Skeletal muscle satellite cell (primary cell): ENCODE measurements at regions not wholly inside any gene's neighbourhood (a gene's known extent, or its start where the extent isn't known, plus 50 kb on each side); places are given as distances from the start of the nearest gene placed in this dataset.
"Not testable (repeated sequence)": the region's sequence is repeated elsewhere in the genome, so short reads cannot be mapped to it uniquely, and the experiment has no call there.

ENCODE experiments used
- H3K27me3 ChIP-seq: 2 replicates; pipeline ENCODE4 v1.7.0; 2013; ENCODE audit warnings: low read length; ENCODE audit not compliant: control insufficient read depth, insufficient read depth
- H3K36me3 ChIP-seq: 2 replicates; pipeline ENCODE4 v1.7.0; 2013; ENCODE audit warnings: mild to moderate bottlenecking, control low read depth, low read length; ENCODE audit not compliant: insufficient read depth
- H3K4me1 ChIP-seq: 2 replicates; pipeline ENCODE4 v1.7.0; 2013; ENCODE audit warnings: low read length; ENCODE audit not compliant: control insufficient read depth, insufficient read depth
- H3K4me2 ChIP-seq: 2 replicates; pipeline ENCODE4 v1.7.0; 2013; ENCODE audit warnings: mild to moderate bottlenecking, low read length
- H3K4me3 ChIP-seq: 2 replicates; pipeline ENCODE4 v1.7.0; 2013; ENCODE audit warnings: low read length
- H3K9ac ChIP-seq: 2 replicates; pipeline ENCODE4 v1.7.0; 2013; ENCODE audit warnings: mild to moderate bottlenecking, low read depth, low read length, moderate library complexity
- H3K9me3 ChIP-seq: replicated peaks from 2 replicates; pipeline ENCODE4 v1.7.0; 2013; ENCODE audit warnings: mild to moderate bottlenecking, control low read depth, low read length

- H3K4me1 ChIP-seq, H3K36me3 ChIP-seq, H3K4me3 ChIP-seq, H3K4me2 ChIP-seq, H3K9me3 ChIP-seq, H3K9ac ChIP-seq, H3K27me3 ChIP-seq: not testable (repeated sequence)
These were observed 90.8 kb upstream of the EMCN start for GRCh38 chr4:100608651-100609050.

GRCh38 chr4:100605144-100605543, 87.3 kb upstream of the EMCN start:
- Histone ChIP-seq H3K4me3 (no peak overlapping the region), H3K4me1 (no peaks in the 10 kb centered on the region), H3K36me3 (no peaks in the 10 kb centered on the region), H3K4me2 (no peak overlapping the region), H3K9me3 (no peaks in the 10 kb centered on the region), H3K9ac (no peak overlapping the region), H3K27me3 (no peaks in the 10 kb centered on the region)

GRCh38 chr4:100593935-100594334, 76.1 kb upstream of the EMCN start:
- Histone ChIP-seq H3K4me1 (no peaks in the 10 kb centered on the region), H3K4me3 (no peak overlapping the region)

GRCh38 chr4:100591161-100591876, 73.5 kb upstream of the EMCN start:
- Histone ChIP-seq H3K9me3 (no peaks in the 10 kb centered on the region), H3K9ac (no peak overlapping the region), H3K27me3 (no peaks in the 10 kb centered on the region), H3K36me3 (no peaks in the 10 kb centered on the region), H3K4me3 (no peak overlapping the region), H3K4me2 (no peak overlapping the region), H3K4me1 (no peaks in the 10 kb centered on the region)

More at GRCh38 chr4:100593935-100594334, 76.1 kb upstream of the EMCN start:
- Histone ChIP-seq H3K4me2 (no peak overlapping the region), H3K9ac (no peak overlapping the region), H3K27me3 (no peaks in the 10 kb centered on the region), H3K36me3 (no peaks in the 10 kb centered on the region), H3K9me3 (no peaks in the 10 kb centered on the region)

- Histone ChIP-seq H3K4me1 (no peaks in the 10 kb centered on the region), H3K36me3 (no peaks in the 10 kb centered on the region), H3K4me2 (no peak overlapping the region), H3K9me3 (no peaks in the 10 kb centered on the region), H3K4me3 (no peak overlapping the region), H3K9ac (no peak overlapping the region), H3K27me3 (no peaks in the 10 kb centered on the region)
These were observed 72.5 kb upstream of the EMCN start for GRCh38 chr4:100590325-100590724.

GRCh38 chr4:100588076-100588475, 70.3 kb upstream of the EMCN start:
- Histone ChIP-seq H3K9ac (no peak overlapping the region), H3K9me3 (no peaks in the 10 kb centered on the region), H3K4me1 (no peaks in the 10 kb centered on the region), H3K27me3 (no peaks in the 10 kb centered on the region), H3K4me3 (no peak overlapping the region), H3K36me3 (no peaks in the 10 kb centered on the region), H3K4me2 (no peak overlapping the region)

- H3K27me3 ChIP-seq: no peaks in the 10 kb centered on the region
- no peak overlapping the region for H3K4me2 ChIP-seq
- no peaks in the 10 kb centered on the region for H3K36me3 ChIP-seq
- H3K9me3 ChIP-seq: no peaks in the 10 kb centered on the region
- H3K4me1 ChIP-seq: no peaks in the 10 kb centered on the region
- H3K4me3 ChIP-seq: no peak overlapping the region
- no peak overlapping the region for H3K9ac ChIP-seq
These were observed 64.3 kb upstream of the EMCN start for GRCh38 chr4:100582146-100582545.

- Histone ChIP-seq H3K4me1 (no peaks in the 10 kb centered on the region), H3K4me2 (no peak overlapping the region), H3K27me3 (no peaks in the 10 kb centered on the region), H3K4me3 (no peak overlapping the region), H3K9me3 (no peaks in the 10 kb centered on the region), H3K36me3 (no peaks in the 10 kb centered on the region), H3K9ac (no peak overlapping the region)
These were observed 63.5 kb upstream of the EMCN start for GRCh38 chr4:100581337-100581736.

- Histone ChIP-seq H3K4me1 (no peaks in the 10 kb centered on the region), H3K9me3 (no peaks in the 10 kb centered on the region), H3K9ac (no peak overlapping the region), H3K4me2 (no peak overlapping the region), H3K36me3 (no peaks in the 10 kb centered on the region), H3K27me3 (no peaks in the 10 kb centered on the region), H3K4me3 (no peak overlapping the region)
These were observed 58.7 kb upstream of the EMCN start for GRCh38 chr4:100576570-100576969.

- H3K9ac ChIP-seq: no peak overlapping the region
- H3K27me3 ChIP-seq: no peaks in the 10 kb centered on the region
- H3K9me3 ChIP-seq: no peaks in the 10 kb centered on the region
- no peak overlapping the region for H3K4me3 ChIP-seq
- H3K4me1 ChIP-seq: no peaks in the 10 kb centered on the region
- H3K36me3 ChIP-seq: no peaks in the 10 kb centered on the region
- H3K4me2 ChIP-seq: no peak overlapping the region
These were observed 56.8 kb upstream of the EMCN start for GRCh38 chr4:100574607-100575006.

- H3K4me1 ChIP-seq: no peaks in the 10 kb centered on the region
- H3K9ac ChIP-seq: no peak overlapping the region
- H3K36me3 ChIP-seq: no peaks in the 10 kb centered on the region
- H3K4me3 ChIP-seq: no peak overlapping the region
- H3K4me2 ChIP-seq: no peak overlapping the region
- no peaks in the 10 kb centered on the region for H3K9me3 ChIP-seq
- H3K27me3 ChIP-seq: no peaks in the 10 kb centered on the region
These were observed 51.4 kb upstream of the EMCN start for GRCh38 chr4:100569196-100569595.
